HCT116 (cell line): ENCODE measurements at regions not wholly inside any gene's neighbourhood (a gene's known extent, or its start where the extent isn't known, plus 50 kb on each side); places are given as distances from the start of the nearest gene placed in this dataset.

ENCODE experiments used
- ATAC-seq: fragments of 200-7000 bp; cut with Tn5 transposase; 2 replicates; pipeline ENCODE4 v1.9.1; 2020; ENCODE audit warnings: mild to moderate bottlenecking, moderate library complexity
- BruUV-seq: library from RNA; stranded (reverse); fragments of 400-500 nt; replicated peaks from 2 replicates; lab custom pipeline; 2021; lab: Mats Ljungman, UMichigan
- CTCF ChIA-PET: fragments of 300-600 bp; sonication (Branson Sonifier 250); formaldehyde crosslinking; loops from one replicate; lab custom pipeline; 2021; ENCODE audit warnings: antibody characterized with exemption; lab: Charles Lee
- POLR2A ChIA-PET: fragments of 300-600, 350-600 bp; sonication (Branson Sonifier 250); formaldehyde crosslinking; loops from one replicate; lab custom pipeline; 2021; ENCODE audit warnings: antibody characterized with exemption; lab: Charles Lee
- RAD21 ChIA-PET, 2 experiments: fragments of 300-600 bp; sonication (Branson Sonifier 250); formaldehyde crosslinking; loops; one replicate each; lab custom pipeline; 2023; ENCODE audit warnings: low total read pairs in 2 of 2; ENCODE audit not compliant: uncharacterized antibody in 2 of 2, unreplicated experiment in 2 of 2, low non-redundant PET in 1 of 2; lab: Charles Lee
- DNase-seq: peaks from one replicate; pipeline ENCODE4 v3.0.0-alpha.2; 2010; ENCODE audit warnings: low read depth, low spot score
- H2AFZ ChIP-seq: fragments of 200-600 bp; shearing (Covaris generic), sonication (generic); 2 replicates; pipeline ENCODE4 v1.6.1; 2017; ENCODE audit warnings: low read depth, mixed run types, mixed read lengths, antibody characterized with exemption, low read length; ENCODE audit not compliant: poor library complexity, severe bottlenecking
- H3K27ac ChIP-seq: 2 replicates; pipeline ENCODE4 v1.5.1; 2012; ENCODE audit warnings: low read depth, low read length
- H3K27me3 ChIP-seq: fragments of 200-600 bp; sonication (generic); 2 replicates; pipeline ENCODE4 v1.6.1; 2016; ENCODE audit warnings: mixed run types, low read length, mixed read lengths; ENCODE audit not compliant: insufficient read depth
- H3K36me3 ChIP-seq, 2 experiments: fragments of 200-500 bp in 1 of 2; fragments of 200-600 bp in 1 of 2; sonication (Bioruptor generic) in 1 of 2; sonication (generic) in 1 of 2; 2 replicates each; pipeline versions ENCODE4 v1.5.1 to v1.6.1; 2014 to 2016; ENCODE audit warnings: low read length in 2 of 2, inconsistent platforms in 1 of 2, mixed read lengths in 1 of 2, mixed run types in 1 of 2; ENCODE audit not compliant: insufficient read depth in 2 of 2, control insufficient read depth in 1 of 2
- H3K4me1 ChIP-seq, 2 experiments: fragments of 200-600 bp in 1 of 2; sonication (generic) in 1 of 2; 2 replicates each; pipeline versions ENCODE4 v1.5.1 to v1.6.1; 2012 to 2017; ENCODE audit warnings: low read length in 2 of 2, inconsistent platforms in 1 of 2, mild to moderate bottlenecking in 1 of 2, mixed read lengths in 1 of 2, mixed run types in 1 of 2, moderate library complexity in 1 of 2; ENCODE audit not compliant: insufficient read depth in 2 of 2, control insufficient read depth in 1 of 2
- H3K4me2 ChIP-seq: fragments of 200-600 bp; sonication (generic); 2 replicates; pipeline ENCODE4 v1.6.1; 2017; ENCODE audit warnings: mixed run types, low read length, mixed read lengths
- H3K4me3 ChIP-seq, 2 experiments: fragments of 200-600 bp in 1 of 2; sonication (generic) in 1 of 2; replicated peaks in 1 of 2; 2 replicates each; pipeline ENCODE4 v1.5.1; 2011 to 2016; ENCODE audit warnings: low read length in 2 of 2, control low read depth in 1 of 2, low read depth in 1 of 2, mild to moderate bottlenecking in 1 of 2, mixed read lengths in 1 of 2, mixed run types in 1 of 2
- H3K79me2 ChIP-seq: fragments of 200-600 bp; sonication (generic); 2 replicates; pipeline ENCODE4 v1.6.1; 2017; ENCODE audit warnings: mild to moderate bottlenecking, mixed run types, low read length, moderate library complexity, mixed read lengths; ENCODE audit not compliant: insufficient read depth
- H3K9ac ChIP-seq: fragments of 200-600 bp; sonication (generic); 2 replicates; pipeline ENCODE4 v1.6.1; 2016; ENCODE audit warnings: low read length, mixed read lengths
- H3K9me2 ChIP-seq: fragments of 200-600 bp; sonication (generic), shearing (Covaris generic); 2 replicates; pipeline ENCODE4 v1.6.1; 2017; ENCODE audit warnings: mixed run types, mild to moderate bottlenecking, moderate library complexity; ENCODE audit not compliant: insufficient read depth
- H3K9me3 ChIP-seq, 2 experiments: fragments of 200-500 bp in 1 of 2; fragments of 200-600 bp in 1 of 2; sonication (Bioruptor generic) in 1 of 2; sonication (generic) in 1 of 2; 2 replicates each; pipeline ENCODE4 v1.6.1; 2014 to 2017; ENCODE audit warnings: low read length in 2 of 2, mixed read lengths in 2 of 2, inconsistent platforms in 1 of 2, low read depth in 1 of 2, mild to moderate bottlenecking in 1 of 2, mixed run types in 1 of 2, moderate library complexity in 1 of 2; ENCODE audit not compliant: control insufficient read depth in 1 of 2, insufficient read depth in 1 of 2
- H4K20me1 ChIP-seq: fragments of 200-600 bp; sonication (generic), shearing (Covaris generic); 2 replicates; pipeline ENCODE4 v1.6.1; 2017; ENCODE audit warnings: mixed run types, mild to moderate bottlenecking, moderate library complexity; ENCODE audit not compliant: insufficient read depth
- ATF3 ChIP-seq: IDR thresholded peaks from 2 replicates; pipeline ENCODE4 v1.6.1; 2012
- CBX3 ChIP-seq: IDR thresholded peaks from 2 replicates; pipeline ENCODE4 v1.6.1; 2012; ENCODE audit warnings: low read depth
- CEBPB ChIP-seq: IDR thresholded peaks from 2 replicates; pipeline ENCODE4 v1.6.1; 2012; ENCODE audit warnings: low read depth
- EGR1 ChIP-seq: IDR thresholded peaks from 2 replicates; pipeline ENCODE4 v1.6.1; 2012; ENCODE audit warnings: low read depth
- ELF1 ChIP-seq: IDR thresholded peaks from 2 replicates; pipeline ENCODE4 v1.6.1; 2012; ENCODE audit warnings: low read depth, borderline replicate concordance
- EZH2 ChIP-seq: fragments of 200-600 bp; sonication (generic); IDR thresholded peaks from 2 replicates; pipeline ENCODE4 v1.6.1; 2017; ENCODE audit warnings: antibody characterized with exemption, mixed run types
- FOSL1 ChIP-seq: IDR thresholded peaks from 2 replicates; pipeline ENCODE4 v1.6.1; 2012; ENCODE audit warnings: low read depth
- JUND ChIP-seq: IDR thresholded peaks from 2 replicates; pipeline ENCODE4 v1.6.1; 2012
- POLR2A ChIP-seq: IDR thresholded peaks from 2 replicates; pipeline ENCODE4 v1.7.0; 2011; ENCODE audit warnings: borderline replicate concordance; ENCODE audit not compliant: insufficient read depth, insufficient read length; ENCODE audit errors: extremely low read depth
- RAD21 ChIP-seq: IDR thresholded peaks from 2 replicates; pipeline ENCODE4 v1.6.1; 2012; ENCODE audit warnings: low read depth, mild to moderate bottlenecking
- REST ChIP-seq: IDR thresholded peaks from 2 replicates; pipeline ENCODE4 v1.6.1; 2012; ENCODE audit warnings: low read depth
- SIN3A ChIP-seq: IDR thresholded peaks from 2 replicates; pipeline ENCODE4 v1.6.1; 2012; ENCODE audit warnings: low read depth
- SP1 ChIP-seq: IDR thresholded peaks from 2 replicates; pipeline ENCODE4 v1.6.1; 2012; ENCODE audit warnings: low read depth
- TCF7L2 ChIP-seq: IDR thresholded peaks from 2 replicates; pipeline ENCODE4 v1.7.0; 2011; ENCODE audit warnings: borderline replicate concordance, inconsistent platforms; ENCODE audit not compliant: insufficient read depth, insufficient read length; ENCODE audit errors: extremely low read depth
- YY1 ChIP-seq: IDR thresholded peaks from 2 replicates; pipeline ENCODE4 v1.6.1; 2011; ENCODE audit warnings: low read length, low read depth, moderate library complexity, mild to moderate bottlenecking; ENCODE audit not compliant: insufficient replicate concordance; ENCODE audit errors: extremely low read depth
- ZBTB33 ChIP-seq: IDR thresholded peaks from 2 replicates; pipeline ENCODE4 v1.6.1; 2011; ENCODE audit warnings: mild to moderate bottlenecking, low read length, moderate library complexity; ENCODE audit not compliant: insufficient replicate concordance; ENCODE audit errors: extremely low read depth
- ZFX ChIP-seq: fragments of 450-650 bp; IDR thresholded peaks from 2 replicates; pipeline ENCODE4 v1.6.1; 2017
- intact Hi-C: fragments of 100-400 bp; cut with micrococcal nuclease; formaldehyde crosslinking; loops from 2 replicates; pipeline ENCODE4 v1.10.0; 2022

- H3K9me3 ChIP-seq, result no peaks in the 10 kb centered on the region
- intact Hi-C loops, result no loop called here
- ATAC-seq (no peak), DNase-seq (no peak)
- H3K36me3 ChIP-seq, result no peaks in the 10 kb centered on the region
- H3K79me2 ChIP-seq, result no peaks in the 10 kb centered on the region
- no peak overlapping the region for H3K4me2 ChIP-seq
- H3K4me1 ChIP-seq, result no peaks in the 10 kb centered on the region
- no peak overlapping the region for H2AFZ ChIP-seq
- no peak overlapping the region for H3K27ac ChIP-seq
- H3K9me2 ChIP-seq, result no peaks in the 10 kb centered on the region
- RAD21 ChIA-PET, result no interaction called here
- BruUV-seq, result no TSS peak
- CTCF ChIA-PET, result no interaction called here
- no peaks in the 10 kb centered on the region for H3K27me3 ChIP-seq
- TF ChIP-seq RAD21 (no peak), TCF7L2 (no peak), REST (no peak), ZFX (no peak), EGR1 (no peak), ATF3 (no peak), ELF1 (no peak), POLR2A (no peak), CBX3 (no peak), YY1 (no peak), JUND (no peak), CEBPB (no peak), EZH2 (no peak), SIN3A (no peak), ZBTB33 (no peak), SP1 (no peak), FOSL1 (no peak)
- TF ChIP-seq, all 23 proteins: peak for 0
- no peaks in the 10 kb centered on the region for H4K20me1 ChIP-seq
- H3K9ac ChIP-seq, result no peak overlapping the region
- H3K4me3 ChIP-seq, result no peak overlapping the region
- POLR2A ChIA-PET, result no interaction called here
Measured at GRCh38 chr16:88130681-88131080, 179.4 kb downstream of the BANP start.
